ENCODE measurements at regions not wholly inside any gene's neighbourhood (a gene's known extent, or its start where the extent isn't known, plus 50 kb on each side); places are given as distances from the start of the nearest gene placed in this dataset.

DNA sequence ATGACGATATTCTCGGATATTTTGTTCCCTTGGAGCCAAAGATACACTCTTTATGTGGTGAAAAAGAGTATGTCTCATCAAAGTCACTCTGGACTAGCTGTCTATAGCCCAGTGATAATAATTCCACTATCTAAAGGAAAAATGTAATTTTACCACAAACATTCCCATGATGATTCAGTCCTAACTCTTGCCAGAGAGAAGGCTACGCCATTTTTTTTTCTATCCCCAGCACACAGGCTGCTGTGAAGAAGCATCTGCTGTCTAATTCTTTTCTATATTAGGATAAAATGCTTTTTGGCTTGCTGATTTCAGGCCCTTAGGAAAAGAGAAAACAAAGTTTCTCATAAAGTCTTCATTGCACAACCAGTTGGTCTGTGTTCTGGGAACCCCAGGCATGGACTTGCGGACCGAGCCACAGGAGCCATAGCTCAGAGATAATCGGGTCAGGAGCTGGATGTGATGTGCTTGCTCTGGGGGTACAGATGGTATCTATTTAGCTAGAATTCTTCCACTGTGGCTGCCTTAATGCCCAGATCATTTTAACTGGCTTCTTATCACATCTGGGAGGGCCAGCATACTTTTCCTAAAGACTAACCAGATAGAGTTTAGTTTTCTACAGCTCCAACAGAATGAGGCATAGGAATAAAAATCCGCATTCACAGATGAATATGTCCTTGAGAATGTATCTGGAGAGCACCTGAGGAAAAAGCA lies 683.7 kb upstream of the ID4 start:
- DNase-seq (ENCODE audit: low read depth in 2 of 2), result no peak

- DNase-seq (ENCODE audit: low read depth in 2 of 2), result no peak
These were observed 683.2 kb upstream of the ID4 start for GRCh38 chr6:19153981-19154295.

DNA sequence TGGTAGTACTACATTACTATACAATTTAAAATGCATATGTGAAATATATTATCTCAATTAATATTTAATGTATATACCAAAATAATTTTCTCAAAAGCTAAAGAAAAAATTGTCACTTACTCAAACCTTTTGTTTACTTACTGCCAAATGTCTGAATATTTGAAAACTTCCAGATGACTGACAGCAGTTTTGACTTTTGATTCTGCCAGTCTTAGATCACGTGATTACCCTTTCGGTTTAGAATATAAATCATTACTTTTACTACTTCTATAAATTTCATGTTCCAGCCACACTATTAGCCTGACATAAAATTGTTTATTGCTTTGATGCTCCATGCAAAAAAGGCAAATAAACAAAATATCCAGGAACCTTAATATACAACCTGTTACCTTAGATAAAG lies 680.7 kb upstream of the ID4 start:
- no peak for DNase-seq (ENCODE audit: low read depth in 2 of 2)

GRCh38 chr6:19157486-19157885 lies 679.7 kb upstream of the ID4 start:
- no peak for DNase-seq (ENCODE audit: low read depth in 2 of 2)

GRCh38 chr6:19158586-19158985 lies 678.6 kb upstream of the ID4 start:
- no peak for DNase-seq (ENCODE audit: low read depth in 2 of 2)

GRCh38 chr6:19159089-19159488 lies 678.1 kb upstream of the ID4 start:
- no peak for DNase-seq (ENCODE audit: low read depth in 2 of 2)

DNA sequence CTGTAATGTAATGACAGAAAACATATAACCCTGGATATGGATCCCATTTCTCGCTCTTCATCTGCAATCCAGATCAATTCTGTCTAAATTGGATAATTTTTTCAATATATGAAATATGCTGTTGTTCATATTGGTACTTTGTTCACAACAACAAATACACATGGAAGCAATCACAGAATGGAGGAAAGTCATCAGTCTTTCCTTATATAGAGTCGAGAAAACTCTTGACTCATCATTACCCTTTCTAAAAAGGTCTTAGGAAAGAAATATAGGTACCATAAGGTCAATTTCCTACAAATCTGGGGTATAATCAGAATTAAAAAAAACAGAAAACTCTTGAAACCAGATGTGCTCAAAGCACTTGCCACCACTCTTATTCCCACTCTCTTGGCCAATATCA lies 677.6 kb upstream of the ID4 start:
- no peak for DNase-seq (ENCODE audit: low read depth in 2 of 2)

GRCh38 chr6:19160081-19160730 lies 677.0 kb upstream of the ID4 start:
- DNase-seq (ENCODE audit: low read depth in 2 of 2), result no peak

DNA sequence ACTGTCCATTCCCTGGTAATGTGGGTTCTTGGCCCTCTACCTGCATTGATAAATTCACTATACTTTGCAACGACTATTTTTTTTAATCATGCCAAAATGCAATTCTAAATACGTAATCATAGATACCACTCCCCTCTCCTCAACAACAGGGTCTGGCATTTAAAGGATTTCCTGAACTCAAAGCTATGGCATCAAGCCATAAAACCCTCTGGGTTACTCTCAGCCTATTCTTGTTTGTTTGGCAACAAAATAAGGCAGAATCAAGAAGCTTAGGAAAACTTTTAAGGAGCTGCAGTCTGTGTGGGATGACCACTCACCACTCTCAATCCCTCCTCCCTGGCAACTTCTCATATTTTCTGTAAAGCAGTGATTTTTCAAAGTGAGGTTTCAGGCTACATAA lies 669.9 kb upstream of the ID4 start:
- DNase-seq (ENCODE audit: low read depth in 2 of 2), result no peak

- no peak for DNase-seq (ENCODE audit: low read depth in 2 of 2)
These were observed 667.8 kb upstream of the ID4 start for GRCh38 chr6:19169366-19169765.

GRCh38 chr6:19175023-19175422 lies 662.1 kb upstream of the ID4 start:
- DNase-seq (ENCODE audit: low read depth in 2 of 2), result no peak

DNA sequence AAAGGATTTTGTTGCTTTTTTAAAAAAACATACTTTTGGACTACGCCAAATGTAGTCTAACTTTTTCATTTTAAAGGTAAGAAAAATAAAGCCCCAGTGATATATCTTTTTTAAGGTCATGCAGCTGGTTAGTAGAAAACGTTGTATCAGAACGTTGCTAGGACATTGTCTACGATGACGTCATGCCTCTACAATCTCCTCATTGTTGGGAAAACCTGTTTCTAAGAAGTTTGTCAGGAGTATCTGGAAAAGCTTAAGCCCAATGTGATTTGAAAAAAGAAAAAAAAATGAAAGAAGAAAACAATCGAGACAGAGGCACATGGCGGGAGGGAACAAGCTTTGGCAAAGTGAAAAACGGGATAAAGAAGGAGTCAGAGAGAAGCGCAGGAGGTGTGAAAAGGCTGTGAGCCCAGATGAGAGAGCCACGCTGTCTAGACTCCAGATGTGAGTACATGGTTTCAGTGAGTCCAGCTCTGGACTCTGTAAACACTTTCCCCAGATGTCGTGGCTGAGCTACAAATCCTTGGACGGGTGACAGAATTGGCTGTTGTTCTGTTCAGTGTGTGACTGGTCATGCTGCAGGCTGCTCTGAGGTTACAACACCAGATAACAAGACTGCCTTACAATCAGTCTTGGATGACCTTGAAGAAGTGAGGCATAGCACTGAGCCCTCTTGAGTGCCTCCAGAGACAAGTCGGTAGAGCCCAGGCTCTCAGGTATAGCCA lies 656.7 kb upstream of the ID4 start:
- DNase-seq (ENCODE audit: low read depth in 2 of 2), result no peak

GRCh38 chr6:19181211-19181610 lies 656.0 kb upstream of the ID4 start:
- DNase-seq (ENCODE audit: low read depth in 2 of 2), result no peak

GRCh38 chr6:19193624-19194023 lies 643.5 kb upstream of the ID4 start:
- no peak for DNase-seq (ENCODE audit: low read depth in 2 of 2)

DNA sequence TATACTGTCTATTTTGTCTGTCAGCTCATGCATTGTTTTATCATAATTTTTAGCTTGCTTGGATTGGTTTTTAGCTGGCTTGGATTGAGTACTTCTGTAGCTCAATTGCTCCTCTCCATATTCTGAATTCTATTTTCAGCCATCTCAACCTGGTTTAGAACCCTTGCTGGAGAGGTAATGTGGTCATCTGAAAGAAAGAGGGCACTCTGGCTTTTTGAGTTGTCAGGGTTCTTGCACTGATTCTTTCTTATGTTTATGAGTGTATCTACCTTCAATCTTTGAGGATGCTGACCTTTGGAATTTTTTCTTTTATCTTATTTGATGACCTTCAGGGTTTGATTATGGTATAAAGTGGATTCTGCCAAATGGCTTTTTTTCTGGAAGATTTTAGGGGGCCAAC lies 632.7 kb upstream of the ID4 start:
- no peak for DNase-seq (ENCODE audit: low read depth in 2 of 2)

- DNase-seq (ENCODE audit: low read depth in 2 of 2), result no peak
These were observed 632.1 kb upstream of the ID4 start for GRCh38 chr6:19205076-19205475.

DNA sequence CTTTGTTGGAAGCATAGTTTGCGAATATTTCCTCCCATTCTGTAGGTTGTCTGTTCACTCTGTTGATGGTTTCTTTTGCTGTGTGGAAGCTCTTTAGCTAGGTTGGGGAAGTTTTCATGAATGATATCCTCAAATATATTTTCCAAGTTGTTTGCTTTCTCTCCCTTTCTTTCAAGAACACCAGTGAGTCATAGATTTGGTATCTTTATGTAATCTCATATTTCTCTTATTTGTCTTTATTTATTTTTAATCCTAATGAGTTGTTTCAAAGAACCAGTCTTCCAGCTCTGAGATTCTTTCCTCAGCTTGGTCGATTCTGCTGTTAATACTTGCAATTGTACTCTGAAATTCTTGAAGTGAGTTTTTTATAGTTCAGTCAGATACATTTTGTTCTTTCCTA lies 628.0 kb upstream of the ID4 start:
- DNase-seq (ENCODE audit: low read depth in 2 of 2), result no peak

DNA sequence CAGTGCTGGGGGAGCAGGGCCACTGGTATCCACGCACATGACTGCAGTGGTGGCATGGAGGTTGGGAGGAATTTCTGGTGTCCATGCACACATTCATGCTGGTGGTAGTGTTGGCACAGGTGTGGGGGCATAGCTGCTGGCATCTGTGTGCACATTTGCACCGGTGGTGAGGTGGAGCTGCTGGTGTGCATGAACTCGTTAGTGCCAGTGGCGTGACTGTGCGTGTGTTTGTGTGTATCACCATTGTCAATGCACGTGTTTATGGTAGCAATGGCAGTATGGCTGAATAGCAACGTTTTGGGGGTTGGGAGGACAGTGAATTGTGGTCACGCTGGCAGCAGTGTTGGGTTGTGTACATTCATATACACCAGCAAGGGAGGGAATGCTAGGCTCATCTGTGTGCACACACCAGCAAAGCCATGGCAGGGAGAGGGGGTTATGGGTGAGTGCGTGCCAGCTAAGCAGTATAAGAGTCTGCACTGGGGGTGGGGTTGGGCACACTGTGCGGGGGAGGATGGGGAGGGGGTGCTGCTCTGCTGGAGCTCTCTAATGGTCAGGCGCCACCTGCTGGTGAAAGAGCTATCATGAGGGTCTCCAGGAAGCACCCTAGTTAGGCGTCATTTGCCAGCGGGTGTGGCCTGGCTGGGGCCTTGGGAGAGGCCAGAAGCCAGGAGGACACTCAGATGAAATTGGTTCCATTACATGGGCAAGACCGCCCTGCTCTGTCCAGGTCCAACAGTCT lies 626.1 kb upstream of the ID4 start:
- no peak for DNase-seq (ENCODE audit: low read depth in 2 of 2)

DNA sequence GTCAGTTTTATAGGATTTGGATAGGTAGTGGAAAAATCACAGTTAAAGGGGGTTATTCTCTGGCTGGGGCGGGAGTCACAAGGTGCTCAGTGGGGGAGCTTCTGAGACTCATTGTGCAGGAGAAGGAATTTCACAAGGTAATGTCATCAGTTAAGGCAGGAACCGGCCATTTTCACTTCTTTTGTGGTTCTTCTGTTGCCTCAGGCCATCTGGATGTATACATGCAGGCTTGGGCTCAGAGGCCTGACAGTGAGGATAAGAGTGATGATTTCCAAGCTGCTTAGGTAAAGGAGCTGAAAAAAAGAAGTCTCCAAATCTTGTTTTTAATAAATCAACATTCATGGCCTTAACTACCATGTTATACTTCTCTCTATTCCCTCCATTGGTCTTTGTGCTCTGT lies 622.9 kb upstream of the ID4 start:
- DNase-seq (ENCODE audit: low read depth in 2 of 2), result no peak

GRCh38 chr6:19219931-19220330 lies 617.2 kb upstream of the ID4 start:
- DNase-seq (ENCODE audit: low read depth in 2 of 2), result no peak

GRCh38 chr6:19231878-19232561 lies 605.1 kb upstream of the ID4 start:
- DNase-seq (ENCODE audit: low read depth in 2 of 2), result no peak

GRCh38 chr6:19245656-19246055 lies 591.5 kb upstream of the ID4 start:
- no peak for DNase-seq (ENCODE audit: low read depth in 2 of 2)

All from stimulated activated CD8-positive, alpha-beta memory T cell treated with anti-CD3 and anti-CD28 coated beads, Interleukin-2, amount 100 ng/mL, for 48 hours (primary cell).